K562 (cell line): ENCODE measurements at regions not wholly inside any gene's neighbourhood (a gene's known extent, or its start where the extent isn't known, plus 50 kb on each side); places are given as distances from the start of the nearest gene placed in this dataset.

ENCODE experiments used
- ATAC-seq: fragments of 200-7000 bp; cut with Tn5 transposase; 3 replicates; pipeline ENCODE4 v1.9.1; 2020; ENCODE audit warnings: moderate library complexity
- BruUV-seq: library from RNA; stranded (reverse); fragments of 400-500 nt; replicated peaks from 2 replicates; lab custom pipeline; 2021; lab: Mats Ljungman, UMichigan
- CTCF ChIA-PET: fragments of 300-600 bp; formaldehyde crosslinking; extraction: SDS; loops from one replicate; lab custom pipeline; 2021; ENCODE audit warnings: low intra/inter-chr PET ratio; lab: Yijun Ruan, JAX
- POLR2A ChIA-PET: fragments of 300-600, 350-650 bp; sonication (Branson Sonifier 250); formaldehyde crosslinking; extraction: SDS; loops from one replicate; lab custom pipeline; 2021; ENCODE audit warnings: antibody characterized with exemption, inconsistent platforms; lab: Yijun Ruan, JAX
- DNase-seq, 4 experiments: peaks; one replicate each; pipeline versions ENCODE4 v3.0.0 to v3.0.0-alpha.2; 2011 to 2018; ENCODE audit warnings: low spot score in 3 of 4, mixed read lengths in 3 of 4; ENCODE audit errors: extremely low read depth in 1 of 4
- FAIRE-seq: peaks from 2 replicates; lab custom pipeline; 2011; peaks lifted over from hg19 to GRCh38; lab: Jason Lieb, UNC
- H2AFZ ChIP-seq: 2 replicates; pipeline ENCODE4 v1.6.0; 2011; ENCODE audit warnings: low read depth, low read length, control low read depth, inconsistent platforms
- H3K27ac ChIP-seq: fragments of 200-600 bp; 3 replicates; pipeline ENCODE4 v1.8.0; 2011; ENCODE audit warnings: low read depth, mild to moderate bottlenecking, control low read depth, inconsistent platforms, low read length, moderate library complexity, mixed read lengths; ENCODE audit errors: extremely low read depth
- H3K27me3 ChIP-seq, 2 experiments: fragments of 300-600 bp in 1 of 2; 2 replicates in 1 of 2; 3 replicates in 1 of 2; pipeline versions ENCODE4 v1.6.0 to v1.8.0; 2011; ENCODE audit warnings: inconsistent platforms in 2 of 2, low read length in 2 of 2, mild to moderate bottlenecking in 1 of 2, mixed read lengths in 1 of 2, moderate library complexity in 1 of 2; ENCODE audit not compliant: control insufficient read depth in 2 of 2, insufficient read depth in 2 of 2
- H3K36me3 ChIP-seq: fragments of 300-600 bp; 3 replicates; pipeline ENCODE4 v1.8.0; 2011; ENCODE audit warnings: mild to moderate bottlenecking, low read length, inconsistent platforms; ENCODE audit not compliant: control insufficient read depth, insufficient read depth
- H3K4me1 ChIP-seq, 2 experiments: fragments of 200-600 bp in 1 of 2; replicated peaks in 1 of 2; 2 replicates in 1 of 2; 3 replicates in 1 of 2; pipeline versions ENCODE4 v1.5.1 to v1.8.0; 2011; ENCODE audit warnings: inconsistent platforms in 2 of 2, low read length in 2 of 2, mild to moderate bottlenecking in 1 of 2, mixed read lengths in 1 of 2, moderate library complexity in 1 of 2; ENCODE audit not compliant: control insufficient read depth in 2 of 2, insufficient read depth in 2 of 2
- H3K4me2 ChIP-seq: 2 replicates; pipeline ENCODE4 v1.6.1; 2011; ENCODE audit warnings: low read length, control low read depth, inconsistent platforms, mixed read lengths; ENCODE audit not compliant: insufficient read depth
- H3K4me3 ChIP-seq: fragments of 200-600 bp; sonication (generic), shearing (Covaris generic); 2 replicates; pipeline ENCODE4 v1.5.1; 2016; ENCODE audit warnings: control low read depth, inconsistent platforms
- H3K79me2 ChIP-seq: fragments of 200-600 bp; 3 replicates; pipeline ENCODE4 v1.8.0; 2011; ENCODE audit warnings: low read length, inconsistent platforms; ENCODE audit not compliant: control insufficient read depth, insufficient read depth
- H3K9ac ChIP-seq, 2 experiments: 2 replicates each; pipeline versions ENCODE4 v1.6.0 to v1.6.1; 2011; ENCODE audit warnings: low read depth in 2 of 2, low read length in 2 of 2, control low read depth in 1 of 2, inconsistent platforms in 1 of 2, mild to moderate bottlenecking in 1 of 2, mixed read lengths in 1 of 2; ENCODE audit not compliant: insufficient read depth in 1 of 2
- H3K9me1 ChIP-seq: one replicate; pipeline ENCODE4 v1.6.0; 2011; ENCODE audit warnings: inconsistent platforms, mild to moderate bottlenecking, low read length, moderate library complexity; ENCODE audit not compliant: control insufficient read depth, insufficient read depth
- H3K9me3 ChIP-seq: replicated peaks from 2 replicates; pipeline ENCODE4 v1.5.1; 2011; ENCODE audit warnings: low read depth, low read length, inconsistent platforms; ENCODE audit not compliant: control insufficient read depth, insufficient read depth
- H4K20me1 ChIP-seq: replicated peaks from 2 replicates; pipeline ENCODE4 v1.6.1; 2011; ENCODE audit warnings: low read length, inconsistent platforms, mixed read lengths; ENCODE audit not compliant: control insufficient read depth, insufficient read depth
- EGR1 ChIP-seq: fragments of 450-650 bp; conservative IDR thresholded peaks from 2 replicates; pipeline ENCODE4 v1.6.1; 2017; ENCODE audit warnings: mild to moderate bottlenecking
- FOXP4 ChIP-seq: sonication (generic); formaldehyde crosslinking; IDR thresholded peaks from 2 replicates; pipeline ENCODE4 v1.8.0; 2022; ENCODE audit warnings: mild to moderate bottlenecking, missing genetic modification reagents, borderline replicate concordance
- ILK ChIP-seq: fragments of 450-650 bp; IDR thresholded peaks from 2 replicates; pipeline ENCODE4 v1.6.1; 2016; ENCODE audit warnings: missing genetic modification characterization, low read depth, mild to moderate bottlenecking, missing compliant biosample characterization, moderate library complexity, borderline replicate concordance
- JUND ChIP-seq, 2 experiments: IDR thresholded peaks; 2 replicates in 1 of 2; 3 replicates in 1 of 2; pipeline ENCODE4 v1.6.1; 2011; ENCODE audit warnings: borderline replicate concordance in 2 of 2, low read depth in 2 of 2, low read length in 2 of 2, improper control_type of control experiment in 1 of 2, missing biosample characterization in 1 of 2, missing genetic modification characterization in 1 of 2, missing genetic modification reagents in 1 of 2
- MIER1 ChIP-seq: fragments of 450-650 bp; IDR thresholded peaks from 2 replicates; pipeline ENCODE4 v1.6.1; 2016; ENCODE audit warnings: antibody characterized with exemption, mild to moderate bottlenecking, low read depth
- NR2C1 ChIP-seq, 2 experiments: fragments of 450-650 bp; IDR thresholded peaks; 2 replicates each; pipeline ENCODE4 v1.6.1; 2017; ENCODE audit warnings: mild to moderate bottlenecking in 2 of 2, antibody characterized with exemption in 1 of 2, inconsistent platforms in 1 of 2, missing compliant biosample characterization in 1 of 2, missing genetic modification characterization in 1 of 2
- PHB ChIP-seq: fragments of 250-450 bp; sonication (Bioruptor Pico); IDR thresholded peaks from 2 replicates; pipeline ENCODE4 v1.5.0; 2021
- RBFOX2 ChIP-seq: fragments of 200-400 bp; formaldehyde crosslinking; IDR thresholded peaks from 2 replicates; pipeline ENCODE4 v1.6.1; 2017; ENCODE audit warnings: low read depth, mild to moderate bottlenecking, low read length, moderate library complexity
- RBM22 ChIP-seq: fragments of 200-400 bp; formaldehyde crosslinking; IDR thresholded peaks from 2 replicates; pipeline ENCODE4 v1.6.1; 2018; ENCODE audit warnings: low read length, low read depth; ENCODE audit not compliant: poor library complexity, severe bottlenecking
- SIN3B ChIP-seq: fragments of 450-650 bp; IDR thresholded peaks from 2 replicates; pipeline ENCODE4 v1.6.1; 2017; ENCODE audit warnings: low read depth, mild to moderate bottlenecking, moderate library complexity
- SREBF2 ChIP-seq: sonication (generic); formaldehyde crosslinking; IDR thresholded peaks from 2 replicates; pipeline ENCODE4 v1.4.0; 2020; ENCODE audit warnings: mild to moderate bottlenecking, missing genetic modification reagents
- SRF ChIP-seq, 2 experiments: fragments of 250-450, 450-650 bp in 1 of 2; sonication (Bioruptor Pico) in 1 of 2; sonication (generic) in 1 of 2; formaldehyde crosslinking; IDR thresholded peaks; 2 replicates each; pipeline versions ENCODE4 v1.5.0 to v1.5.1; 2020 to 2022; ENCODE audit warnings: mild to moderate bottlenecking in 1 of 2, missing genetic modification reagents in 1 of 2
- ZKSCAN1 ChIP-seq: fragments of 150-350 bp; IDR thresholded peaks from 2 replicates; pipeline ENCODE4 v1.6.1; 2016; ENCODE audit warnings: low read depth, low read length
- ZNF133 ChIP-seq: fragments of 250-450 bp; sonication (Bioruptor Pico); IDR thresholded peaks from 2 replicates; pipeline ENCODE4 v1.4.0; 2020; ENCODE audit warnings: mild to moderate bottlenecking
- WGBS: fragments of 100-300 bp; shearing (Covaris generic); methylation state at CpG from one replicate; pipeline ENCODE4 v1.1.6; 2016; ENCODE audit warnings: low coverage, mixed read lengths; ENCODE audit not compliant: insufficient coverage; ENCODE audit errors: missing lambda C conversion rate; 5-methylcytosine and 5-hydroxymethylcytosine counted together
- in situ Hi-C: fragments of 300-500 bp; cut with MboI; formaldehyde crosslinking; loops from 4 replicates; pipeline ENCODE4 v1.15.0; 2018; ENCODE audit warnings: inconsistent platforms, mixed read lengths
- intact Hi-C: fragments of 100-400 bp; cut with micrococcal nuclease; formaldehyde crosslinking; loops from 2 replicates; pipeline ENCODE4 v1.14.2; 2022
- TF ChIP-seq, protein P1 (sequence below): sonication (generic); formaldehyde crosslinking; IDR thresholded peaks from 2 replicates; pipeline ENCODE4 v1.5.0; 2020; ENCODE audit warnings: missing genetic modification reagents

DNA sequence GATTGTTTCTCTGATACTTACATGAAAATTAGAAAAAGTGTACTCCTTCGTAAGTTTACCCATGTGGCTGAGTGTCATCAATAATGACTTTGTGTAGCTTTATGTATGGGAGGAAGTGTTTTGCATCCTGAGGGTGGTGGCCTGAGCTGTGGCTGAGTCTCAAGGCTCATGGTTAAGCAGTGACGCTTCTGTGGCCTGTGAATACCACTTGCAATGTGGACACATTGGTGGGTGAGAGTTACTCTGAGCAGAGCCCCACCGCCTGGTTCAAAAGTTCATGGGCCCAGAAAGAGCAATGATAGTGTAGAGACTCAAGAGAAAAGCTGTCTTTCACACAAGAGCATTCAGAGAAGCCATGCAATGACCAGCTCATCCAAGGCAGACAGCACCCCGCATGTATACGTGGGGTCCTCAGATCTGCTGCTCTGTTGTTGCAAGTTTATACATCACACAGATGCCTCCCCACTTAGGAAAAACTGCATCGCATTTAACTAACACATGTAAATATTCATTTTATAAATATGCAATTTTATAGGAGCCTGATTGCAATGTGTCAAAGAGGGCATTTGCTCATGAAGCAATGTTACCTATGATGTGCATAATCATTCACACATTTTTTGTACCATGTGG is 55.1 kb upstream of the FRMD6 start:
- POLR2A ChIA-PET, result no interaction called here
- no peaks in the 10 kb centered on the region for H3K9me3 ChIP-seq
- TF ChIP-seq SREBF2 (CRISPR knock-in tag) (no peak), MIER1 (no peak), SRF (CRISPR knock-in tag; IDR thresholded peaks at IDR 0.05) (no peak), SIN3B (no peak), FOXP4 (CRISPR knock-in tag) (no peak), ZNF133 (CRISPR knock-in tag) (no peak), ILK (tag) (no peak), JUND (IDR thresholded peaks at IDR 0.05; ENCODE audit: borderline replicate concordance, low read depth, low read length) (no peak), JUND (tag; IDR thresholded peaks at IDR 0.05; ENCODE audit: borderline replicate concordance, low read depth, low read length) (no peak), NR2C1 (IDR thresholded peaks at IDR 0.05) (no peak), NR2C1 (tag; IDR thresholded peaks at IDR 0.05) (no peak), ZKSCAN1 (no peak), RBFOX2 (no peak), EGR1 (no peak), RBM22 (no peak), PHB (CRISPR knock-in tag) (no peak)
- TF ChIP-seq, protein P1, sequence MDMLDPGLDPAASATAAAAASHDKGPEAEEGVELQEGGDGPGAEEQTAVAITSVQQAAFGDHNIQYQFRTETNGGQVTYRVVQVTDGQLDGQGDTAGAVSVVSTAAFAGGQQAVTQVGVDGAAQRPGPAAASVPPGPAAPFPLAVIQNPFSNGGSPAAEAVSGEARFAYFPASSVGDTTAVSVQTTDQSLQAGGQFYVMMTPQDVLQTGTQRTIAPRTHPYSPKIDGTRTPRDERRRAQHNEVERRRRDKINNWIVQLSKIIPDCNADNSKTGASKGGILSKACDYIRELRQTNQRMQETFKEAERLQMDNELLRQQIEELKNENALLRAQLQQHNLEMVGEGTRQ (CRISPR knock-in tag), result no peak

More for the DNA sequence above, 55.1 kb upstream of the FRMD6 start:
- Histone ChIP-seq H3K27ac (no peak overlapping the region), H3K36me3 (no peaks in the 10 kb centered on the region), H3K9me1 (no peaks in the 10 kb centered on the region), H3K4me1 (no peaks in the 10 kb centered on the region), H3K27me3 (no peaks in the 10 kb centered on the region), H3K79me2 (no peaks in the 10 kb centered on the region), H3K9ac (no peak overlapping the region), H3K4me2 (no peak overlapping the region), H4K20me1 (no peaks in the 10 kb centered on the region), H2AFZ (no peak overlapping the region), H3K4me3 (no peak overlapping the region)
- FAIRE-seq (no peak), DNase-seq (no peak), ATAC-seq (no peak)
- intact Hi-C loops, result no loop called here
- no TSS peak for BruUV-seq
- 3% methylated on average over 6 of the region's 6 CpGs for WGBS
- in situ Hi-C loops, result no loop called here
- CTCF ChIA-PET, result no interaction called here
